LNCAP (cell line): ENCODE measurements at regions not wholly inside any gene's neighbourhood (a gene's known extent, or its start where the extent isn't known, plus 50 kb on each side); places are given as distances from the start of the nearest gene placed in this dataset.

ENCODE experiments used
- CTCF ChIP-seq: fragments of 450-650 bp; IDR thresholded peaks from 2 replicates; pipeline ENCODE4 v1.5.1; 2017; ENCODE audit warnings: mild to moderate bottlenecking

GRCh38 chr18:46264255-46264654 is 160.1 kb downstream of the HAUS1 start:
- TF ChIP-seq CTCF: no peak

- TF ChIP-seq CTCF: no peak
Observed at GRCh38 chr18:46265196-46266156, 161.3 kb downstream of the HAUS1 start.

- TF ChIP-seq CTCF: no peak
Observed at GRCh38 chr18:46266473-46266872, 162.3 kb downstream of the HAUS1 start.

- no peak for TF ChIP-seq CTCF
Observed at GRCh38 chr18:46268671-46269070, 164.5 kb downstream of the HAUS1 start.

GRCh38 chr18:46269275-46269674 is 165.1 kb downstream of the HAUS1 start:
- TF ChIP-seq CTCF: no peak

- TF ChIP-seq CTCF: no peak
Observed at GRCh38 chr18:46271488-46271887, 167.3 kb downstream of the HAUS1 start.

GRCh38 chr18:46273861-46274260 is 169.7 kb downstream of the HAUS1 start:
- no peak for TF ChIP-seq CTCF
